Sigmoid colon (tissue), 6 donors: ENCODE measurements at regions not wholly inside any gene's neighbourhood (a gene's known extent, or its start where the extent isn't known, plus 50 kb on each side); places are given as distances from the start of the nearest gene placed in this dataset.

ENCODE experiments used
- DNase-seq: peaks from one replicate; pipeline ENCODE4 v3.0.0-alpha.2; 2019
- H3K27ac ChIP-seq, 4 donors: fragments of 200-600 bp; sonication (generic); one replicate each; pipeline ENCODE4 v1.5.1; 2016 to 2019; ENCODE audit warnings: mild to moderate bottlenecking in 1 of 4
- H3K27me3 ChIP-seq, 3 donors: fragments of 200-600 bp; sonication (generic); one replicate each; pipeline ENCODE4 v1.5.1; 2019; ENCODE audit warnings: mild to moderate bottlenecking in 1 of 3
- H3K36me3 ChIP-seq, 4 donors: fragments of 200-600 bp; sonication (generic); one replicate each; pipeline ENCODE4 v1.5.1; 2016 to 2019
- H3K4me1 ChIP-seq, 4 donors: fragments of 200-600 bp; sonication (generic); one replicate each; pipeline ENCODE4 v1.5.1; 2017 to 2019
- H3K4me3 ChIP-seq, 4 donors: fragments of 200-600 bp; sonication (generic); one replicate each; pipeline ENCODE4 v1.5.1; 2017 to 2019; ENCODE audit warnings: mild to moderate bottlenecking in 2 of 4, moderate library complexity in 1 of 4
- H3K9me3 ChIP-seq, 4 donors: fragments of 200-600 bp in 3 of 4; sonication (generic) in 3 of 4; one replicate each; pipeline versions ENCODE4 v1.5.1 to v1.6.1; 2013 to 2019
- CTCF ChIP-seq, 4 experiments: fragments of 450-650 bp in 3 of 4; fragments of 200-600 bp in 1 of 4; IDR thresholded peaks; one replicate each; pipeline ENCODE4 v1.5.1; 2016 to 2019; ENCODE audit warnings: antibody characterized with exemption in 4 of 4, mild to moderate bottlenecking in 3 of 4, moderate library complexity in 2 of 4
- EP300 ChIP-seq, 4 donors: sonication (generic); formaldehyde crosslinking; IDR thresholded peaks; one replicate each; pipeline ENCODE4 v1.6.1; 2017; ENCODE audit warnings: antibody characterized with exemption in 4 of 4
- POLR2A ChIP-seq, 2 donors: fragments of 450-650 bp; IDR thresholded peaks; one replicate each; pipeline ENCODE4 v1.6.1; 2016; ENCODE audit warnings: antibody characterized with exemption in 2 of 2, mild to moderate bottlenecking in 2 of 2, moderate library complexity in 2 of 2
- POLR2AphosphoS5 ChIP-seq, 4 donors: sonication (generic); formaldehyde crosslinking; IDR thresholded peaks; one replicate each; pipeline ENCODE4 v1.6.1; 2017; ENCODE audit warnings: antibody characterized with exemption in 4 of 4
- WGBS, 2 donors: extraction: QIAGEN DNeasy Blood & Tissue Kit; methylation state at CpG; one replicate each; pipeline ENCODE4 v1.1.7; 2013; 5-methylcytosine and 5-hydroxymethylcytosine counted together
- intact Hi-C: fragments of 100-400 bp; cut with DNase I; formaldehyde crosslinking; loops from one replicate; pipeline ENCODE4 v1.15.1; 2023
- donor health status: healthy with polysubstance abuse.
- donor health status: healthy.

DNA sequence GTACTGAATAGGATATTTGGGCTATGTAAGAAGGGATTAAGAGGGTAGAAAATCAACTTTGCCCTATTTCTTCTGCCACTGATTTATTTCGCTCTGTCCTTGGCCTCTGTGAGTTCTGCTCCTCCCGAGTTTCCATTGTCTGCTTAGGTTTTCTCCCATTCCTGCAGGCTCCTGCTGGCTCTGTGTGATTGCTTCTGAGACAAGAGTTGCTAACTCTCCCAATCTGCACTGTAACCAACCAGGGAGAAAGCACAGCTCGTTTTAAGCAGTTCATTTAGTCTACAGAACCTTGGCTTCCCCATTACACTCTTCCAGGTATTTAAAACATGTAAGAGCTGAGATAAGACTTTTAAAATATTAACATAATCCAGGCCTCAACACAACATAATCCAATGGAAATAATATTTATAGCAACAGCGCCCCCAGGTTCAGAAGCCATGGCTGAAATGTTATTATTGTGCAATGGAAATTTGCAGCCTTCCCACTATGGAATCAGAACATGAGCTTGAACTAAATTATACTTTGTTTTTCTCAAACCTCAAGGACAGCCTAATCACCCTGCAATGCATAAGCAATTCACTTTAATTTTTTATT lies 203.5 kb downstream of the ERCC6L2 start:
- Histone ChIP-seq H3K27me3 (no peaks in the 10 kb centered on the region), H3K9me3 (no peaks in the 10 kb centered on the region), H3K36me3 (no peaks in the 10 kb centered on the region), H3K4me3 (no peak overlapping the region), H3K4me1 (peaks cover 0 to 30% (median 21%) of the 10 kb centered on the region in 4 donors), H3K27ac (peak overlapping the region; percentile 40 to 68 (median 64))
- 71 to 77% methylated on average over 4 of the region's 4 CpGs for WGBS, 2 donors
- no peak for DNase-seq
- intact Hi-C loops = no loop called here
- TF ChIP-seq POLR2A (IDR thresholded peaks at IDR 0.05) (no peak), CTCF (IDR thresholded peaks at IDR 0.05) (peak in 1 of 4 experiments; percentile 16)

GRCh38 chr9:96075757-96076156 lies 200.3 kb downstream of the ERCC6L2 start:
- intact Hi-C loops = no loop called here
- peaks cover 0 to 24% (median 18%) of the 10 kb centered on the region in 4 donors for H3K4me1 ChIP-seq
- 93 to 94% methylated on average over 5 of the region's 5 CpGs for WGBS, 2 donors
- no peaks in the 10 kb centered on the region for H3K9me3 ChIP-seq
- no peak overlapping the region for H3K27ac ChIP-seq
- no peaks in the 10 kb centered on the region for H3K27me3 ChIP-seq
- no peak for DNase-seq
- TF ChIP-seq POLR2A (IDR thresholded peaks at IDR 0.05) (no peak), EP300 (IDR thresholded peaks at IDR 0.05) (no peak), CTCF (IDR thresholded peaks at IDR 0.05) (no peak), POLR2AphosphoS5 (IDR thresholded peaks at IDR 0.05) (no peak)
- no peaks in the 10 kb centered on the region for H3K36me3 ChIP-seq
- H3K4me3 ChIP-seq = no peak overlapping the region

- 80 to 81% methylated on average over 6 of the region's 6 CpGs for WGBS, 2 donors
- H3K4me1 ChIP-seq = peaks cover 0 to 17% (median 13%) of the 10 kb centered on the region in 4 donors
- no peaks in the 10 kb centered on the region for H3K27me3 ChIP-seq
- no peak overlapping the region for H3K27ac ChIP-seq
- TF ChIP-seq POLR2AphosphoS5 (IDR thresholded peaks at IDR 0.05) (no peak), EP300 (IDR thresholded peaks at IDR 0.05) (no peak), POLR2A (IDR thresholded peaks at IDR 0.05) (no peak), CTCF (IDR thresholded peaks at IDR 0.05) (no peak)
- intact Hi-C loops = no loop called here
- H3K36me3 ChIP-seq = no peaks in the 10 kb centered on the region
- H3K9me3 ChIP-seq = no peaks in the 10 kb centered on the region
- DNase-seq = no peak
- H3K4me3 ChIP-seq = no peak overlapping the region
Observed at GRCh38 chr9:96075111-96075510, 199.6 kb downstream of the ERCC6L2 start.

DNA sequence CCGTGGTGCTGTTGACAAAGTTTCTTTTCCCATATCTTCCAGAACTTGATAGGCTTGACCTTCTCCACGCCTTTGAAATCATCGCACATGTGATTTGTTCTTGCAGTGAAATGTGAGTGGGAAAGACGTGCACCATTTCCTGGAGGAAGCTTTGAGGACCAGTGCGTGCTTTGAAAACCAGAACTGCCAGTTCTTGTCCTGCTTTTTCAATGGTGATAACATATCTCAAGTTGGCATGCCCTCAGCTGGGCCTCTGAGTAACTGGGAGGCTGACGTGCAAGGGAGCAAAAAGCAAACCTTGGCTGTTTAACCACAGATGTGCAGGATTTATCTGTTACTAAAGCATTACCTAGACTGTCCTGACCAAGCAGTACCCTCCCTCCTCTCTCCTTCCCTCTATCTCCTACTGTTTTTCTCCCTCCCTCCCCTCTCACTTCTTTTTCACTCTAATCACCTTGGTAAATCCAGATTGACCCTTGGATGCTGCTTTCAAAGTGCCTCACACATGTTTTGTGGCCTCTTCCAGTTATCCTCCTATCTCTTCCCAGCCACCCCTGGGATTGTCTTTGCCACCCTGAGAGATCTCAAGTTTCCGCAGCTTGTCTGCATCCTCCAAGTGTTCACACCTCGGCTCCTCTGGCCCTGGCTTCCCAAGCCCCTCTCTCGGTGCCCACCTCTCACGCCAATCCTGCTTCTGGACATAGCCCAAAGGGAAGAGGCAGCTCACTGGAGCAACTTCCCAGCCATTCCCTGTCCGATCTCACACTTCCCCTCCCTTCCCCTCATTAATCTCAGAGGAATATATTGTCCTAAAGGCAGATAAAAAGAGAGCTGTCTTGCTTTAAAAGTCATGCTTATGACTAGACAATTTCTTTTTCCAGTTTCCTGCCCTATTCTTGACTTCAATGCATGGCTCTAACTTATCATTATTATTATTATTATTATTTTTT lies 198.3 kb downstream of the ERCC6L2 start:
- Histone ChIP-seq H3K27me3 (no peaks in the 10 kb centered on the region), H3K27ac (no peak overlapping the region), H3K36me3 (no peaks in the 10 kb centered on the region), H3K4me3 (no peak overlapping the region), H3K9me3 (no peaks in the 10 kb centered on the region), H3K4me1 (peaks cover 0 to 6% (median 3%) of the 10 kb centered on the region in 4 donors)
- no peak for DNase-seq
- WGBS, 2 donors = 53 to 67% methylated on average over 11 of the region's 11 CpGs
- intact Hi-C loops = no loop called here
- TF ChIP-seq CTCF (IDR thresholded peaks at IDR 0.05) = no peak
